Limb (tissue), 2 donors: ENCODE measurements at regions not wholly inside any gene's neighbourhood (a gene's known extent, or its start where the extent isn't known, plus 50 kb on each side); places are given as distances from the start of the nearest gene placed in this dataset.

ENCODE experiments used
- DNase-seq, 2 donors: peaks; one replicate each; pipeline ENCODE4 v3.0.0-alpha.2; 2016; ENCODE audit errors: extremely low spot score in 2 of 2

DNA sequence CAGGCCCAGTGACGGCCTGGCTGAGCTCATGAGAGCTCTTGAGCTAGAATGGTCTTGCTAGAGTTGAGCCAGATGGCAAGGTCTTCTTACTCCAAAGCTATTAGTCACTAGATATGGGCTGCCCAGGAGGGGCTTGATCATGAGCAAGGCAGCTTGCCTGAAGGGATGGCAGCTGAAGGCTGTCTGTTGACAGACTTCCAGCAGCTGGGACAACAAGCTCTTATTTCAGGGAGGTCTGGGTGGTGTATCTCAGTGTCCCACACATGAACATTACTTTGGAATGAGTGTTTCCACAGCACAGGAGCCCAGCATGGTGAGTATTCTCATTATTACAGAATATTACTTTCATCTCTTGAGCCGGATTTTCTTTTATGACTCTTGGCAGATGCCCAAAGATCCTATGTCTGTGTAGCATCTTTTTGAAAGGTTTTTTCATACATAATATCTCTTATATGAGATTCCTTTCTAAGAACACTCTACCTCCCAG lies 414.1 kb downstream of the ARHGEF28 start:
- DNase-seq, result peak; percentile 52 to 60

DNA sequence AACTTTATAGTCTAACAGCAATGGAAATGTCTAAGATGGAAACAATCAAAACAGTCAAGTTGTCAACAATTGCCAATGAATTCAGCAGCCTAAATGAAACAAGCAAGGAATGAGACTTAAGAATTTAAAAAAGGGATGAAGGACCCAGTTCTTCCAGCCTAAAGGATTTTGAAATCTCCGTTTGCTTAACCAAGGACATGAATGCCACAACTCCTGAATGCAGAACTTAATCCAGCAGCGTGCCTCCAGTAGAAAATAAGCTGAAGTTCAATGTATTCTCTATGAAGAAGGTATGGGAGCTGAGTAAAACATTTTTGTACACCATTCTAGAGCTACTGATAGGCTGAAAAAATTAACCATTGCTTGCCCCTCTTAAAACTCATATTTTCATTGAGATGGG lies 411.3 kb downstream of the ARHGEF28 start:
- no peak for DNase-seq

DNA sequence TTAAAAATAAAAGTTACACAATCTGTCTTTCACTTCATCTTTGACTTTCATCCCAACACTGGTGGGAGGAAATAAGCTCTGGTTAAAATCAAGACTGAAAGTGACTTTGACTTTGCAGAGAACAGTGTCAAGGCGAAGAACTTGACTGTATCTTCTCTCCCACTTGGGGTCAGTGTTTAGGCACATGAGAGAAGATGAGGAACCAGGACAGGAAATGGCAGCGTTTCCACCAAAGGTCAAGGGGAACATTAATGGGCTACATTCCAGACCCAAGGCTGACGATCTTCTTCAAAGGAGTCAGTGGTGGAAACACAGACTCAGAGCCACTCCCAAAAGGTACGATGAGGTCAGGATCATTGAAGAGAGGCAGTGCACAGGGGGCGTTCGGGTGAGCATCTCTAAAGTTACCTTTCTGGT lies 409.5 kb downstream of the ARHGEF28 start:
- DNase-seq, result peak in 1 of 2 donors; percentile 70

DNA sequence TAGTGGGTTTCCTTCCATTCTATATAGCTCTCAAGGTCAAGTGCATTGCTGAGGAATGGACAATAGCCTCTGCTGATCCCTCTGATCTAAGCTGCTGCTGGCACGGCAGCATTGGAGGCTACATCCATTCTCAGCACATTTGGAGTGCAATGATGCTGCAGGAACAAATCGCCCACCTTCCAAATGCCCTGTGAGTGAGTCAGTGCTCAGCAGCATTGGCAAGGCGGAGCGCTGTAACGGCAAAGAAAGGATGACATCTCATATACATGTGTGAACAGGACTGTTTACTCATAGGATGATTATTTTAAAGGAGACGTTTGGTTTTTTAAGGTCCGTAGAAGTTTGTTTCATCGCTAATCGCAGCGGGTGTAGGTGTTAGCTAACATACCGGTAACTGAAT lies 408.7 kb downstream of the ARHGEF28 start:
- no peak for DNase-seq

DNA sequence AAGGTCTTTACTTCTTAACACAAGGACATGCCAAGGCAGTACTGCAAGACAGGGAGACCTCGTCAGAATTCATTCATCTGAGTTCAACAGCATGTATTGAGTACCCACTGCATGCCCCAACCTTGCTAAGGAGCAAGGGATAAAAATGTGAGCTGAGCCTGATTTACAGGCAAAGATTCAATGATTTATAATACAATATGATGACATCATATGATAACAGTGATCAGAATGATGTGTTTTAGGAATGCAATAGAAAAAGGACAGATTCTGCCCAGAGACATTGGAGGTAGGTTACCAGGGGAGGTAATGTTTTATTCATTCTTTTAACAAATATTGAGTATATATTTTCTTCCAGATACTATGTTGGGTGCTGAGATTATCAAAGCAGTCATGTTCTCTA lies 406.6 kb downstream of the ARHGEF28 start:
- no peak for DNase-seq

DNA sequence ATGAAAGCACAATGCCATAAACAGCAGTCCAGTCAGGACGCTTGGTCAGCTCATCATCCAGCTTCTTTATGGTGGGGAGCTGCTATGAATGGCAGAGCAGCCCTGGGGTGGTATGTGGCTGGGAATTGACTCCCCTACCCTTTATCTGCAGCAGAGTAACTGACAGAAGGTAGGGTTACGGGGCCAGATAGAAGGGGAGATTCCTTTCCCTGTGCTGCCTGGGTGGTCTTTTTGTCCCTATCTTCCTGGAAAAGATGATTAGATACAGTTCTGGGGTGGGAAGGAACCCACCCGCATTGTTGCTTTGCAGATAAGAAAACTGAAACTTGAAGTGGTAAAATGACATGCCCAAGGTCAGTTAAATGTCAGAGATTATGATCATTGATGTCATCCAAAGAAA lies 405.5 kb downstream of the ARHGEF28 start:
- no peak for DNase-seq

DNA sequence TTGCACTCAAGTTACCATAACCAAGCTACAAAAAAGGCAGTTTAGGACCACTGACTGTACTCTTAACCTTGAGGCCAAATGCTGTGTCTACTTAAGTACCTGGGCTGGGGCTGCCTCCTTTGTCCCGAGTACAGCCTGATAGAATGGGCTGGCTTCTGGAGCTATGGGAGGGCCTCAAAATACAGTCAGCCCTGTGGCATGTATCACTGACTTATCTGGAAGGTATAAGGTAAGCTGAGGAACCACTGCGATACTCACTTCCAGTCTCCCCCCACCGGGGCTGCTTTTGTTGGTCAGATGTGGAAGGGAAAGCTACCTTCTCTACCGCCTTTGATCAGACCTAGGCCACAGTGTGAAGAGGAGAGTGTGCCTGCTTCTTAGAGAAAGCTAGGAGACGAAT lies 404.8 kb downstream of the ARHGEF28 start:
- no peak for DNase-seq

DNA sequence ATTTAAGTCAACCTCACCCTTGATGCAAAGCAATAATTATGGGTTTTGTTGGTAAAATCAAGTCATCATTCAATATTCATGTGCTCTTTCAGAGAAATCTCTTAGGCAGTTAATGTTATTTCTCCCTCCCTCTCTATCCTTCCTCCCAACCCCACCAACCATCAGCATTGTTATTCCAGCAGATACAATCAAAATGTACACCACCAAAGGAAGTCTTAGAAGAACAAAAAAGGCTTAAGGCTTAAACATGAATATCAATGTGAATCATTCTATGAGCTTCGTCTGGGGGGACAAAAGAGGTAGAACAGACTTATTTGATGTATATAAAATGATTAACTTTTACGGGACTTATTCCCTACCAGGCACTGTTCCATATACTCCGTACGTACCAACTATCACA lies 404.4 kb downstream of the ARHGEF28 start:
- DNase-seq, result no peak

DNA sequence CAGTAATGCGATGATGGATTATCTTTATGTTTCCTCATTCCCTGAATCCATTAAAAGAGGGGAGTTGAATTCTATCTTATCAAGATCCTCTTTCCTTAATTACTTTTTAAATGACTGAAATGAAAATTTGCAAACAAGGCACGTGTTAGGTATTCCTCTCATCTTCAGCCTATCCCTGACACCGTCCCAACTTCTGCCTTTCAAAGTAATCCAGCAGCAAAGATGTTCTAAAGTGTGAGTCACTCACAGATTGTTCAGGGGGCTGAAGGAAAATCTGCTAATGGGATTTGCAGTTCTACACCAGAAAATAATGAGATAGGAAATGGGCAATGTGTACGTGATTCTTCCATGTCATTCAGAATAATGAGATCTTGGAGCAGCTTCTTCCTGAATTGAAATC lies 403.0 kb downstream of the ARHGEF28 start:
- no peak for DNase-seq

DNA sequence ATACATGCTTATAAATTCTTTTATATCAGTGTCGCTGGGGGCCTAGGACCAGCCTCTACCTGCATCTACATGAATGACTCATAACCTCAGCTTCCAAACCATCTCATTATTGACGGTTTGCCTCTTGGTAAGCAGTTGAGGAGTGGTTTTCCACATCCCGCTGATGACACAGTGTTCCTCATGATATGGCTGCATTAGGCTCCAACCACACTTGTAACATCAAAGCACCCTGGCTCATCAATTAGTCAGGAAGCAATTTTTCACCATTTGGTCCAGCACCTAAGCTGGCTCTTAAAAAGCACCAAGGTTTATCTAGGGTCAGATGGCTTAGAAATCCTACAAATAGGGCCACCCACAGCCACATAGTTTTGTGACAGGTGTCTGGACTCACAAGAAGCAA lies 402.4 kb downstream of the ARHGEF28 start:
- DNase-seq, result no peak

DNA sequence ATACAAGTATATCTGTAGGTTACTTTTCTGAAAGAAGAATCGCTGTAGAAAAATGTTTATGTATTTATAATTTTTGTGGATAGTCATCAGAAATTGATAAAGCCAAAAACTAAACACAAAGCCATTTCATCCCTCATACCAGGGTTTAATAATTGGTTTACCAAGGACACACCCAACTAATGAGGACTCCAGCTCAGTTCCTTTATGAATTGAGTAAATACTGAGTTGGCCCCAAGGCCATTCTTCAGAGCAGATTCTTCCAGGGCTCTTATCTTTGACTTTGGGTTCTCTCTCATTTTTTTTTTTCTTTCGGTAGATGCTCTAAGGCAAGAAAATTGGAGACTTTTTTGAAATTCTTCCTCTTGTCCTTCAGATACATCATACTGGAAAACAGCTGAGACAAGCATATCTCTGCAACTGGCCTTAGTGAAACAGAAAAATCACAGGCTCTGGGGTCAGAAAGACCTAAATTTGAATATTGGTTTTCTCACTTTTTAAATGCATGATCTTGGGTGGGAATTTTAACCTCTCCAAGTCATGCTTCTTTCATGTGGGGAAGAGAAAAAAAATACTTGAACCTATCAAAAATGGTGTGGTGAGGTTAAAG lies 401.8 kb downstream of the ARHGEF28 start:
- DNase-seq, result no peak

DNA sequence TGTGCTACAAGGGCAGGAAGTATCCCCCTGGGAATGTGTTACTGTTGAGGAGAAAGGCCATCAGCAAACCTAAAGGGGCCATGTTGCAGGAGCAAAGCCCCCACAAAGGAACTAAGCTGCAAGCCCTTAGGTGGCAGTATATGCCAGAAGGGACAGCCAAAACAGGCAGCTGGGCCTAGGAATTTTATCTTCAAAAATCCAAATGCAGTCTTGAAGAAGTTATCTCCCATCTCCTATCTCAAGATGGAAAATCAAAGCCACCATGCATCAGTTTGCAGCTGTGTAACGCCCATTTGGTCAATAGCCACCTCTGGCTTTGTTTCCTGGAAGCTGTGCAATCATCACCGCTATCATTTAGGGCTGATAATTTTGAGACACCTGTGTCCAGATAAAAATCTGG lies 400.3 kb downstream of the ARHGEF28 start:
- no peak for DNase-seq

DNA sequence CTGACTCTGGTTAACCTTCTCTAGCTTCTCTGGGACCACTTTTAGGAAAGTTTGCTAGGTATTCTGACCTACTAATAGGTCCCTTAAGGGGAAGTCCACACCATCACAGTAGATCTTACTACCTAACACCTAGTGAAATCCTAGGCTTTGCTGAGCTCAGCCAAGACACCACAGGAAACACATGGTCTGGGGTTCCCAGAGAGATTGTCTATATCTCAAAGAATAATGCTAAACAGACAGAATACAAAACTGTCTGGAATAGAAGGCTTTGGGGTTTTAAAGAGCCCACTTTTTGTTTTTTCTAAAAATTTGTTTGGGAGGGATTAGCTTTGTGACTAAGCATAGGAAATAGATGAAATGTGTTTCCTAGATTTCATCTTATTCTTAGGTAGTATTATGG lies 395.1 kb downstream of the ARHGEF28 start:
- DNase-seq, result no peak

DNA sequence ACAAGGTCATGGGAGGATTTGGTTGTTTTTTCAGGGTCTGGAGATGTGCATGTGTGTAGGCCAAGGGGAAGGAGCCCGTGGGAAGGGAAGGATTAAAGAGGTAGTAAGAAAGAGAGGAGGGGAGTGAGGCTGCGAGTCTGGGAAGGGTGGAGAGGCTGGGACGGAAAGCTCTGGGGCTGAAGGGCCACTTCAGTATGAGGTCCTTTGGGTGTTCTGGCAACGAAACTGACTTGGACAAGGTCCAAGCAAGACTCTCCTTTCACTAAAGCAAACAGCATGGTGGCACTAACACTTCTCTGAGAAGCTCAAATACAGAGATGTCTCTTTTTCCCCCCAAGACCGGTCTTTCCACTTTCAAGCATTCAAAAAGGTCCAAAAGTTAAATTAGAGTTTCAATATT lies 394.5 kb downstream of the ARHGEF28 start:
- no peak for DNase-seq

DNA sequence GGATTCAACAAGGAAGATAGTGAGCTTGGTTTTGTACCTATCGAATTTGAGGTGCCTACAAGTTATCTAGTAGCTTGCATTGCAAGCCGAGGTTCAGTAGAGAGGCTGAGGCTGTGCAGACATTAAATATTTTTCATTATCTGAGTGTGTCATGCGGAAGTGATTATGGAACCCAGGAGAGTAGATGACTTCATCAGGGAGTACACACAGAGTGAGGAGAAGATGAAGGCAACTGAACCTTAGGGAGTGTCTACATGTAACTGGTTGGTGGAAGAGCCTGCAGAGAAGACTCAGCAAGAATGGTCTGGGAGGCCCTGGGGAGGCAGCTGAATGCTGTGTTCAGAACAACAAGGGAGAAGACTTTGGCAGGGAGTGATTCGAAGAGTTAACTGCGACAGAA lies 393.9 kb downstream of the ARHGEF28 start:
- DNase-seq, result no peak

DNA sequence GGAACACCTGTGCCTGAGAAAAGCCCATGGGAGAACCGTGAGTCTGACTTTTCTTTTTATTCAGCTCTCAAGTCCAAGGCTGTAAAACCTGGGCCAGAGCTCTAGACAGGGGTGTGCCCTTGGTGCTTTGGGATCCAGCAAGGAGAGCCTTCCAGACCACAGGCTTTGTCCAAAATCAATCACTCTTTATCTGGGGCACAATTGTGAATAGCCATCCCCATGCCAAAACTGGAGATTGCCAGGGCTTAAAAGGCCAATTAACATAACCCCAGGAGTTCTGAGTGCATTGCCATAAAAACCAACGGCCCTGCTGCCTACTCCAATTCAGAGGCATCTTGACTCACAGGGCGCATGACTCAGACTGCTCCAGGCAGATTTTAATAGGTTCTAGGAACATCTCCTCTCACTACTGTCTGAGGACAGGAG lies 391.8 kb downstream of the ARHGEF28 start:
- no peak for DNase-seq

DNA sequence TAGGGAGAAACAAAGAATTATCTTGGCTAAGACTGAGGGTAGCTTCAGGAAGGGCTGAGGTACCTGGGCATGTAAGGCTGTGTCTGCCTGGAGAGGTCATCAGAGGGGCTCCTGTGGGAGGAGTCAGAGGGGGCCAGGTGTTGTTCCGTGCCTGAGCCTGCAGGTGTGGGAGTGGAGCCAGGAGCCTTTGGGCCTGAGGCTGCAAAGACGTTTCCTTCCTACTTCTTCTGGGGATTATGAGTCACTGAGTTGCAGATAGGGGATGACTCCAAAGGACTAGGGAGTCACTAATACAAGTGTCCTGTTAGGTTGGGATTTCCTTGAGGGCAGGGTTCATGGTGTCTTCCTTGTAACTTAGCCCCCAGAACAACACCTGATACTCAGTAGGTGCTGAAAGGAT lies 391.1 kb downstream of the ARHGEF28 start:
- no peak for DNase-seq

DNA sequence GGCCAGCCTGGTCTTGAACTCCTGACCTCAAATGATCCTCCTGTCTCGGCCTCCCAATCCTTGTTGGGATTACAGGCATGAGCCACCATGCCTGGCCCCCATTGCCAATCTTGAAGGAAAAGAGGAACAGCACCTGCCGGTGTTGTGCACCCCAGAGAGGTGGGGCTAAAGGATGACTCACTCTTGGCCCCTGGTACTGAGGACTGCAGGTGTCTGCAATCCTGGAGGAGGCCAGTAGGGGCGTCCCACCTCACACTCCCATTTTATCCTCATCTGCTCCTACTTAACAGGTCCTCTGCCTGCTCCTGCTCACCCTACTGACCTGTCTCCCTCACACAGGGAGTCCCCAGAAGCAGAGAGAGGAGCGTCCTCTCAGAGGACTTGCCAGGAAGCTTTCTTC lies 390.4 kb downstream of the ARHGEF28 start:
- DNase-seq, result no peak

DNA sequence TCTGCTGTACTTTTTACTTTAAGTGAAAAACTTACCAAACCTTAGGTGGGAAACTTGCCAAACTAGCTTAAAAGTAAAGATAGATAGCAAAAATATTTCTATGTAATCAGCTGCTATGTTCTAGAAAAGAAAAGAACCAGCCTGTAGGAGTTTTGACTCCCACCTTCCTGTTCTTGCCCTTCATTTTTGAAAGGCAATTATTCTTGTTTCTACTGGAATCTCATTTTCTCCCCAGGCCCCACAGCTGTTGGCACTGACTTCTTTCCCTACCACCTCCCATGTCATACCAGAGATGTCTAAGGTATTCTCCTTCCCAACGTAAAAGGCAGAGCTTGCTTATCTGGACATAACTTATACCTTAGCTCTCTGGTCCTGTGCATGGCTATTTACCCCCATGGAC lies 389.7 kb downstream of the ARHGEF28 start:
- no peak for DNase-seq

DNA sequence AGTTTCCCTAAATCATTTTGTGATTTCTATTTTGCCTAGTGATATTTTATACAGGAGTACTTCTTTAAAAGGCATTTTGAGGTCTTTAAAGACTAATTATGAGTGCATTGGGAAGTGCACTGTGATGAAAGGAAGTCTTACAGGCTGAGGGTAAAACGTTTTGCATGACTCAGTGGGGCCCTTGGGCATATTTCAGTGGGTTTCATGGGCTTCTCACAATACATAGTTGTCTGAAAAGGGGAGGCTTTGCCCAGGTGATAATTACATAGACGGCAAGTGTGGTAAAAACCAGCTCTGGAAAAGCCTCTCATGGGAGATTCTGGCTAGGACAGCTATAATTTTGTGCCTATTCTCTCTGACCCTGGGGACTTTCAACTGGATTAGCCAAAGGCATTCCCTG lies 387.2 kb downstream of the ARHGEF28 start:
- DNase-seq, result no peak

DNA sequence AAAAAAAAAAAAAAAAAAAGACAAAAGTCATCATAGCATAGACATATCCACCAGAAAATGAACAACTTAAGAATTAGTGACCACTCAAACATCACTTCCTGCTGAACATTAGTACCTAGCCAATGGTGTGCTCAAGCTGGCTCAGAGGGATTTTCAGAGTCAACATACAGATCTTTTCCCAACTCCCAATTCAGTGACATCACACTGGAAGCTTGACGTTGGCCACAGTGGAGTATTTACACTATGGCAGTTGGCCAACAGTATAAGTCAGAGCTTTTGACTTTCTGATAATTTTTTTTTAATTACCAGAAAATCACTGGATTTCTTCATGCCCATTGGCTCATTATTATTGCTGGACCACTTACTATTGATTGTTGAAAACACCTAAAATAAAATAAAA lies 383.5 kb downstream of the ARHGEF28 start:
- no peak for DNase-seq

DNA sequence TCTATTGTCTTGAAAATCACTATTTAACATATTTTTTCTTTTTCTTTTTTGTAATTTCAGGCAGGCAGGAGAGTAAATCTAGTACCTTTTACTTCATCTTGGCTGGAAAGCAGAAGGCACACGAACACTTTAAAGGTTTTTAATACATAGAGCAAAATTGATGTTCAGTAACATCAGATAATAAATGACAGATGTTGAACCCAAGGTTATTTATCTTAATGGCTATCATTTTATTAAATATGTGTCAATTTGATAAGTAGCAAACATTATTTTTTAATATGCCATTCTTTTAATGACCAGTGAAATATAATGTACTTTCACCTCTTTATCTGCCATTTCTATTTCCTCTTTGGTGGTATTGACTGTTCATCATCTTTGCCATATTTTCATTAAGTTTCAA lies 381.2 kb downstream of the ARHGEF28 start:
- no peak for DNase-seq

DNA sequence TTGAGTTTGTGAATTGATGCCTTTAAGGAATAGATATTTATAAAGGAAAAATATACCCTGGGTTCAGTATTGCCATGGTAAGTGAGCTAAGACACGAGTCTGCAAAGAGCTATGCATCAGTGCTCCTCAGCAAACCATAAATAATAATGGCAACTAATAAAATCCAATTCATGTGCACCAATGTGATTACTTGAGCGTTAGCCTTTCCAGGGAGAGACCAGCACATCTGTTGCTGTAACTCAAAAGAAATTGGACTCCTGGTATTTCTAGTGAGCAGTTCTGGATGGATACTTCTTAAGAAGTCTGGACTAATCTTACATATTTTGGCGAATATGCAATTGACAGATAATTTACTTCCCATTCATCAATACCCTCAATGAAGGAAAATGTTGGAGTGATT lies 373.3 kb downstream of the ARHGEF28 start:
- peak in 1 of 2 donors; percentile 66 for DNase-seq

DNA sequence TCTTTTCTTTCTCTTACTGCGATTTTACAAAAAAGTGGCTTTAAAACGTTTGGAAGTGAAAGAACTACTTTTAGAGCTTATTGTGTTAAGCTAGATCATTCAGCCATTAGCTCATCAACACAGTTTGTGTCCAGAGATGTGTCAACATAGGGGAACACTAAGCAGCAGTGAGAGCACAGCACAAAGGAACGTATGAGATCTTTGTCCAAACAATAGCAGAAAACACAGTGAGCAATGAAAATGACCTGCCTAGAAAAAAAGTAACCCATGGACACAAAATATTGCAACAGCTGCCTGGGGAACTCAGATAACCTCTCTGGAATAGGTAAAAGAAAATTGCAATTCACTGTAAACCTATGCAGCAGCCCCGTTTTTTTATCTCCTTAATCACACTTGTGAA lies 372.5 kb downstream of the ARHGEF28 start:
- no peak for DNase-seq
